ENCODE measurements at regions not wholly inside any gene's neighbourhood (a gene's known extent, or its start where the extent isn't known, plus 50 kb on each side); places are given as distances from the start of the nearest gene placed in this dataset.

DNA sequence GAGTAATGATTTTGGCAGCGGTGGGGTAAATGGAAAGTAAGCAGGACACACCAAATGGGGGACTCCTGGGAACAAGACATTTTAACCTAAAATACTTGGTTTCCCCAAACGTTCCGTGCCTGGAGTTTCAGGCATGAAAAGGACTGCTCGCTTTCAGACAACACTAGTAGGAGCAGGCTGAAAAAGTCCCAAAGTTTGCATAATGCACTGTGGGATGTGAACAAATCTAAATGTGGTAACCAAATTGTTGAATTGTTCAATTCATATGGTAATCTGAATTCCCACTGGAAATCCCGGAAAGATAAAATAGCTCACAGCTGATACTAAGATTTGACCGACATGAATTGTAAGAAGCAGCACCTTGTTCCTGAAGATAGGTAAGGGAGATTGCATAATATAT, 467.2 kb upstream of the ARGLU1 start:
- H3K4me1 ChIP-seq (ENCODE audit: control insufficient read depth, extremely low read depth, insufficient read depth, low read length): no peaks in the 10 kb centered on the region
- no peaks in the 10 kb centered on the region for H3K9me1 ChIP-seq (replicated peaks; ENCODE audit: control insufficient read depth, extremely low read depth, insufficient read depth, low read length)
- no peak overlapping the region for H3K9ac ChIP-seq (replicated peaks; ENCODE audit: extremely low read depth, insufficient read depth, low read length)
- intact Hi-C loops (cut with micrococcal nuclease): no loop called here
- H2AFZ ChIP-seq (ENCODE audit: low read depth, low read length): no peak overlapping the region
- H3K27ac ChIP-seq (ENCODE audit: insufficient read depth, low read depth, low read length): no peak overlapping the region
- dilution Hi-C loops (cut with MboI; ENCODE audit: extremely low pct_ligation_motif_present, low sequenced_read_pairs): no loop called here
- ChIA-PET POLR2A (no interaction called here), CTCF (no interaction called here)
- no TSS peak for BruUV-seq (replicated peaks)
- H3K36me3 ChIP-seq (ENCODE audit: control insufficient read depth in 2 of 2, extremely low read depth in 1 of 2, insufficient read depth in 2 of 2, low read length in 2 of 2): no peaks in the 10 kb centered on the region
- no peaks in the 10 kb centered on the region for H4K20me1 ChIP-seq (replicated peaks; ENCODE audit: control insufficient read depth, extremely low read depth, insufficient read depth, low read length)
- DNase-seq (ENCODE audit: low read depth, low spot score): no peak
- no peak overlapping the region for H3K4me3 ChIP-seq (replicated peaks in 1 of 3; ENCODE audit: insufficient read depth in 1 of 3, low read depth in 1 of 3, low read length in 3 of 3)
- no peak for FAIRE-seq
- H3K79me2 ChIP-seq (ENCODE audit: control insufficient read depth, insufficient read depth, low read length): no peaks in the 10 kb centered on the region
- no peak for TF ChIP-seq GATA2 (IDR thresholded peaks at IDR 0.05; ENCODE audit: insufficient read depth, insufficient read length, low read depth, low read length)
- TF ChIP-seq FOS (IDR thresholded peaks at IDR 0.05; ENCODE audit: borderline replicate concordance, insufficient read depth, low read length): no peak
- TF ChIP-seq, protein P1, sequence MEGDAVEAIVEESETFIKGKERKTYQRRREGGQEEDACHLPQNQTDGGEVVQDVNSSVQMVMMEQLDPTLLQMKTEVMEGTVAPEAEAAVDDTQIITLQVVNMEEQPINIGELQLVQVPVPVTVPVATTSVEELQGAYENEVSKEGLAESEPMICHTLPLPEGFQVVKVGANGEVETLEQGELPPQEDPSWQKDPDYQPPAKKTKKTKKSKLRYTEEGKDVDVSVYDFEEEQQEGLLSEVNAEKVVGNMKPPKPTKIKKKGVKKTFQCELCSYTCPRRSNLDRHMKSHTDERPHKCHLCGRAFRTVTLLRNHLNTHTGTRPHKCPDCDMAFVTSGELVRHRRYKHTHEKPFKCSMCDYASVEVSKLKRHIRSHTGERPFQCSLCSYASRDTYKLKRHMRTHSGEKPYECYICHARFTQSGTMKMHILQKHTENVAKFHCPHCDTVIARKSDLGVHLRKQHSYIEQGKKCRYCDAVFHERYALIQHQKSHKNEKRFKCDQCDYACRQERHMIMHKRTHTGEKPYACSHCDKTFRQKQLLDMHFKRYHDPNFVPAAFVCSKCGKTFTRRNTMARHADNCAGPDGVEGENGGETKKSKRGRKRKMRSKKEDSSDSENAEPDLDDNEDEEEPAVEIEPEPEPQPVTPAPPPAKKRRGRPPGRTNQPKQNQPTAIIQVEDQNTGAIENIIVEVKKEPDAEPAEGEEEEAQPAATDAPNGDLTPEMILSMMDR (IDR thresholded peaks at IDR 0.05; ENCODE audit: extremely low read depth in 1 of 2, insufficient read depth in 1 of 2, low read depth in 1 of 2, low read length in 2 of 2): no peak
- TF ChIP-seq, protein P2, sequence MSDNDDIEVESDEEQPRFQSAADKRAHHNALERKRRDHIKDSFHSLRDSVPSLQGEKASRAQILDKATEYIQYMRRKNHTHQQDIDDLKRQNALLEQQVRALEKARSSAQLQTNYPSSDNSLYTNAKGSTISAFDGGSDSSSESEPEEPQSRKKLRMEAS (IDR thresholded peaks at IDR 0.05; ENCODE audit: insufficient read depth, insufficient read length): no peak
- TF ChIP-seq POLR2AphosphoS5 (IDR thresholded peaks at IDR 0.05; ENCODE audit: insufficient read depth, low read depth, low read length): no peak
- no peak for TF ChIP-seq POLR2A (IDR thresholded peaks at IDR 0.05; ENCODE audit: low read depth, low read length)
- no peak for TF ChIP-seq EZH2 (IDR thresholded peaks at IDR 0.05; ENCODE audit: borderline replicate concordance, low read depth, low read length, severe bottlenecking)
- no peak for TF ChIP-seq JUN (IDR thresholded peaks at IDR 0.05; ENCODE audit: borderline replicate concordance, insufficient read depth, insufficient read length, low read depth)
- no peak for TF ChIP-seq MYC (IDR thresholded peaks at IDR 0.05; ENCODE audit: low read depth, low read length)
- H3K27me3 ChIP-seq (ENCODE audit: control insufficient read depth in 2 of 2, insufficient read depth in 2 of 2, low read length in 2 of 2): no peaks in the 10 kb centered on the region
- H3K9me3 ChIP-seq (replicated peaks; ENCODE audit: control insufficient read depth, insufficient read depth, low read length): no peaks in the 10 kb centered on the region
- H3K4me2 ChIP-seq (ENCODE audit: insufficient read depth, low read length): no peak overlapping the region
